GM12872 (cell line): ENCODE measurements at regions not wholly inside any gene's neighbourhood (a gene's known extent, or its start where the extent isn't known, plus 50 kb on each side); places are given as distances from the start of the nearest gene placed in this dataset.

ENCODE experiments used
- CTCF ChIP-seq: IDR thresholded peaks from 3 replicates; pipeline ENCODE4 v1.5.1; 2011; ENCODE audit warnings: low read depth, mild to moderate bottlenecking, low read length, moderate library complexity; ENCODE audit not compliant: insufficient read depth

GRCh38 chr13:22423261-22423660 lies 752.4 kb downstream of the FGF9 start:
- no peak for TF ChIP-seq CTCF

- TF ChIP-seq CTCF = no peak
These were observed 754.2 kb downstream of the FGF9 start for GRCh38 chr13:22425087-22425486.

- no peak for TF ChIP-seq CTCF
These were observed 753.7 kb upstream of the SGCG start for GRCh38 chr13:22427066-22427465.

- no peak for TF ChIP-seq CTCF
These were observed 753.0 kb upstream of the SGCG start for GRCh38 chr13:22427783-22428182.

GRCh38 chr13:22428188-22428828 lies 752.5 kb upstream of the SGCG start:
- no peak for TF ChIP-seq CTCF

GRCh38 chr13:22432690-22433089 lies 748.1 kb upstream of the SGCG start:
- TF ChIP-seq CTCF = no peak

GRCh38 chr13:22447132-22447886 lies 733.5 kb upstream of the SGCG start:
- no peak for TF ChIP-seq CTCF
